SH-SY5Y (cell line): ENCODE measurements at regions not wholly inside any gene's neighbourhood (a gene's known extent, or its start where the extent isn't known, plus 50 kb on each side); places are given as distances from the start of the nearest gene placed in this dataset.

ENCODE experiments used
- GATA2 ChIP-seq: IDR thresholded peaks from 2 replicates; pipeline ENCODE4 v1.6.1; 2011; ENCODE audit warnings: mild to moderate bottlenecking, low read depth, low read length
- GATA3 ChIP-seq: IDR thresholded peaks from 2 replicates; pipeline ENCODE4 v1.6.1; 2011; ENCODE audit warnings: low read depth, mild to moderate bottlenecking, low read length, moderate library complexity

- TF ChIP-seq GATA3 (no peak), GATA2 (no peak)
Observed at GRCh38 chr6:164230804-164231203, 816.3 kb downstream of the QKI start.
